GM21360 (cell line): ENCODE measurements at regions not wholly inside any gene's neighbourhood (a gene's known extent, or its start where the extent isn't known, plus 50 kb on each side); places are given as distances from the start of the nearest gene placed in this dataset.
A peak's percentile ranks its signal among the peaks of the same experiment; 100 is the strongest.
"Not testable (repeated sequence)": the region's sequence is repeated elsewhere in the genome, so short reads cannot be mapped to it uniquely, and the experiment has no call there.

Experiments used
- ATAC-seq: cut with Tn5 transposase; IDR thresholded peaks from one replicate; pipeline ENCODE4 v1.9.1; 2021; ENCODE audit warnings: mild to moderate bottlenecking, moderate library complexity; ENCODE audit not compliant: unreplicated experiment

DNA sequence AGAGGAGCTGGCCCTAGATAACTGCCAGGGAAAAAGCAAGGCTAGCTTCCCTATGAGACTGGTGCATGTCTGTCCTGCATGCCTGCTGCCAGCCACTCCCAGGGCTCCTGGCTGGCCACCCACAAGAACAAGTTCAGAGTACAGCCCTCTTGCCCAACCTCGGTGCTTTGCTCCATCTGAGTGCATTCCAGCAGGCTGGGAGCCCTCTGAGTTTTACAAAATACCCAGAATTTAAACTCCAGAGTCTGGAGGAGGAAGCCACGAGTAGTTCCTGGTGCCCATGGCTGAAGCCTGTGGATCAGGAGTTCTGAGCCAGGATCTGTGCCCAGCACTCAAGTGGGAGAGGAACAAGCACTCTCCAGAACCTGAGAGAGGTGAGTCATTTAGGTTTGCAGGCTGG, 111.6 kb downstream of the MAGEE2 start:
- no peak for ATAC-seq

DNA sequence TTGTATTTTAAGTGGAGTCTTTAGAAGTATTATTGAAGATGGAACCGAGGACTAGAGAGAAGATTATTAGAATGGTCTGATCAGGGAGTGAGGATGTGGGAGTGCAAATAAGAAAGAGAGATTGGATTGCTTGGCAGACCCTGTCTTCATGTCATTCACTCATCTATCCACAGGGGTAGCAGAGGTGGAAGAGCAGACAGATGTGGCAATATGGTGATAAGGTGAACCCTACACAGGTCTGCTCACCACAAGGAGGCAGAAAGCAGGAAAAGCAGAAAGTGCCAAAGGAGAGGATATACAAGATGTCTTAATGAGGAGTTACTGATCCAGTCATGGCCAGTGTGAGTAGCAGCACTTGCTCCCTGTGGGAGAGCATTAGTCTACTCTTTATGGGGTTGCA, 129.4 kb downstream of the MAGEE2 start:
- ATAC-seq, result no peak

DNA sequence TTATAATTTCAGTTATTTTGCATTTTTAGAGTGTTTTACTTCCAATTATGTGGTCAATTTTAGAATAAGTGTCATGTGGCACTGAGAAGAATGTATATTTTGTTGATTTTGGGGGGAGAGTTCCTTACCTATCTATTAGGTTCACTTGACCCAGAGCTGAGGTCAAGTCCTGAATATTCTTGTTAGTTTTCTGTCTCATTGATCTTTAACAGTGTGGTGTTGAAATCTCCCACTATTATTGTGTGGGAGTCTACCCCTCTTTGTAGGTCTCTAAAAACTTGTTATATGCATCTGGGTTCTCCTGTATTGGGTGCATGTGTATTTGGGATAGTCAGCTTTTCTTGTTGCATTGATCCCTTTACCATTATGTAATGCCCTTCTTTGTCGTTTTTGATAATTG, 127.0 kb upstream of the ZDHHC15 start:
- ATAC-seq, result no peak

DNA sequence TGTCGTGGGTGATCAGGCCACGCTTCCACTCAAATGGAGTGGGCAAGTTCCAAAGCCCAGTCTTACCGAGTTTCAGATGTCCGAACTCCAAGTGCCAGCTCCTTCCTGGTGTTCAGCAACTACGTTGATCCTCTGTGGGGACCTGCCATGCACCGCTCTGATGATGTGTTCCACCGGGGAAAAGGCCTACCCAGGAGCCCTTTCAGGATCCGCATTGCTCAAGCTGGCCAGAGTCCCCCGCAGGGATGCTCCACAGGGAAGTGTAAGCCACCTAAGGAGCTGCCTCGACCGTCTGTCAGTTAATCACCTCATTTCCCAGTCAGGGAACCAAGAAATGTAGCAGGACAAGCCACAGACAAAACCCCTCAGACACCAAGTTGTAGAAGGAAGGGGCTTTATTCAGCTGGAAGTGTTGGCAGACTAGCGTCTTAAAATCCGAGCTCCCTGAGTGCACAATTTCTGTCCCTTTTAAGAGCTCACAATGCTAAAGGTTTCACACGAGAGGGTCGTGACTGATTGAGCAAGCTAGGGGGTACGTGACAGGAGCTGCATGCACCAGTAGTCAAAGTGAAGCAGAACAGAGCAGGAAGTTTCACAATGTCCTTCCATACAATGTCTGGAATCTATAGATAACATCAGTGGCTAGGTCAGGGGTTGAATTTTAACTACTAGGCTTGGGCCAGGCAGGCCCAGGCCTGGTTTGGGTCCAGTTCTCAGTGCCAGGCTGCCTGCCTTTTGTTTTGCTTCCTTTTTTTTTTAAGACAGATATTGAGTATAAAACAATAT, 126.2 kb upstream of the ZDHHC15 start:
- ATAC-seq, result no peak

DNA sequence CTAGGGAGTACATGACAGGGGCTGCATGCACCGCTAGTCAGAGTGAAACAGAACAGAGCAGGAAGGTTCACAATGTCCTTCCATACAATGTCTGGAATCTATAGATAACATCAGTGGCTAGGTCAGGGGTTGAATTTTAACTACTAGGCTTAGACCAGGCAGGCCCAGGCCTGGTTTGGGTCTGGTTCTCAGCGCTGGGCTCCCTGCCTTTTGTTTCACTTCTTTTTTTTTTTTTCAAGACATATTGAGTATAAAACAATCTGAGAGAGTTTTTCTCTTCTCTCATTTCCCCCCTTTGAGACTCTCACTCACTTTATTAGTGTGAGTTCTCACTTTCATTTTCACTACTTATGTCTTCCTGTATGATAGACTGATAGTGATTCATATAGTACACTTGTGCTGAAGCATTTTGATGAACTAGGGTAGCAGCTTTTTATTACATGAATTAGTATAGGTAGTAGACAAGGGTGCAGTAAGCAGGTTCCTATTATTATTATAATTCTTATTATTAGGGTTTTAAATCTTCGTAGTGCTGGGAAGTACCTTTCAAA, 120.0 kb upstream of the ZDHHC15 start:
- ATAC-seq, result peak; percentile 60

DNA sequence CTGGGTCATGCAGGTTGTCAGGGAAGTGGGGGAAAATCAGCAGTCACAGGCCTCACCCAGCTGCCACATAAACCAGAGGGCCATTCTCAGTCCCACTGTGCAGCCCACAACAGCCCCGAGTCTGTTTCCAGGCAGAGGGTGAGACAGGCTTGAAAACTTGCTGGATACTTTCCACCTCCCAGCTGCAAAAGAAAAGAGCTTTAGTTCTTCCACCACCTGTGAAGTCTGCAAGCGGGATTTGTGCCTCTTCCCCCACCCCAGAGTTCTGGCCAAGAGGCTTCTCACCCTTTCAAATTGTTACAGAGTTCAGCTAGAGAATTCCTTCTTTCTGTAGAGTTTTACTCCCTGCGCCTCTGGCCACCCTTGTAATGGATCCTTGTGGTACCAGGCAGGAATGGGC, 115.5 kb upstream of the ZDHHC15 start:
- ATAC-seq, result no peak

DNA sequence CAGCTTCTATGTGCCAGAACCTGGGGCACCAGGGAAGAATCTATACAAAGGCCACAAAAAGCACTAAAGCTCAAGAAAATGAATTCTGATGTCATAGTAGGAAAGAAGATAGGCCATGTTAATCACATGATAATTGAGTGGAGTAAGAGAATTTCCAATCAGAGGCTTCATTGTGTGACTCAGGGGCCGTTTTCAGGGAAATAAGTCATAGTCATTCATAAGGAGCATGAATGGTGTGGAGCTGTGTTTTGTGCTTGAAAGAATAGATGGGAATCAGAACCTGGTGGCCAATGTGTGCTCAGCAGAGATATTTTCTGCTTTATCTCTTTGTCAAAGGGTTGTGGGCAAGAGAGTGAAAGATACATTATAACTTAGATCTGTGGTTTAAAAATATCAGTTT, 102.4 kb upstream of the ZDHHC15 start:
- no peak for ATAC-seq

DNA sequence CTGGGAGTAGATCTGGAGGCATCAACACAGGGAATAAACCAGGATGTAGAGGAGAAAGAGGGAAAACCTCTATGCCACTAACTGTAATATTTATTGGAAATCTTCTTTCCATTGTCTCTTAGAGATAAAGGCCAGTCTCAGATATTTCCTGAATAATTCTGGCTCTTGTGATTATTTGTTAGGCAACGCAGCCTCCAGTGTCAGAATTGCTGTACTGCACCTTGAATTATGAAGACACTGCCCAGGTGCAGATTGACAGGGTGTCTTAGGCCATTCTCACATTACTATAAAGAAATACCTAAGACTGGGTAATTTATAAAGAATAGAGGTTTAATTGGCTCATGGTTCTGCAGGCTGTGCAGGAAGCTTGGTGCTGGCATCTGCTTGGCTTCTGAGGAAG, 100.7 kb upstream of the ZDHHC15 start:
- no peak for ATAC-seq

DNA sequence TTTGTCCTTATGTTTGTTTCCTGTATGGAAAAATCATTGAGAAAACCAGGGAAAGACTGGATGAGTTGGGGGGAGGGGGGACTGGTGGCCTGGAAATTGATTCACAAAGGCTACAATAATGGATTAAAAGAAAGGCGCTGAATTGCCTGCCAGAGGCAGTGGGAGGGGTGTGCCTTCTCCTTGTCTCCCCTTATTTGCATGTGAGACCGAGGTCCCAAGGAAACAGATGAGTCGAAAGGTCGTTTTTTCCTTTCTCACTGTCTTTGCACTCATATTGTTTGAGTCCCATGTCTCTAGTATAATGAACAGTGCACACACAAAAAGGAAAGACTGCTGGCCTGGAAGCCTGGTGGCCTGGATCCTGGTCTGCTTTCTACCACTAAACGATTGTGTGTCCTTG, 86.6 kb upstream of the ZDHHC15 start:
- no peak for ATAC-seq

DNA sequence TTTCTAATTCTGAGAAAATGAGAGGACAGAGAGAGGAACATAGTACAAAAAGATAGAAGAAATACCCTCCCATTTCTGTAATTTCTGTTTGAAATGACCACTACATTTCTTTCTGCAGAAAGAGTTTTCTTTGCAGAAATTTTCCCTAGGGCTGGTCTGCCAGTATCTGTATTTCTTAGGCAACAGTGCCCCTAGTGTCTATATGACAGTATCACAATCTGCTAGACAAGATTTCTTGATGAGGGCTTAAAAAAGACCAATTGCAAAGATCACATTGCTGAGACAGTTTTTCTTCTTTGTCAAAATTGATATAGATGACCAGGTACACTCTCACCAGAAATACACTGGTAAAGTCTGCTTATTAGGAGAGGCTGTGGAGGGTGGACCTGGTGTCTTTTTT, 81.0 kb upstream of the ZDHHC15 start:
- ATAC-seq, result no peak

DNA sequence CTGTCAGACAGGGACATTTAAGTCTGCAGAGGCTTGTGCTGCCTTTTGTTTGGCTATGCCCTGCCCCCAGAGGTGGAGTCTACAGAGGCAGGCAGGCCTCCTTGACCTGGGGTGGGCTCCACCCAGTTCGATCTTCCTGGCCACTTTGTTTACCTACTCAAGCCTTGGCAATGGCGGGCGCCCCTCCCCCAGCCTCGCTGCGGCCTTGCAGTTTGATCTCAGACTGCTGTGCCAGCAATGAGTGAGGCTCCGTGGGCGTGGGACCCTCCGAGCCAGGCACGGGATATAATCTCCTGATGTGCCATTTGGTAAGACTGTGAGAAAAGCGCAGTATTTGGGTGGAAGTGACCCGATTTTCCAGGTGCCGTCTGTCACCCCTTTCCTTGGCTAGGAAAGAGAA, 79.2 kb upstream of the ZDHHC15 start:
- not testable (repeated sequence) for ATAC-seq

DNA sequence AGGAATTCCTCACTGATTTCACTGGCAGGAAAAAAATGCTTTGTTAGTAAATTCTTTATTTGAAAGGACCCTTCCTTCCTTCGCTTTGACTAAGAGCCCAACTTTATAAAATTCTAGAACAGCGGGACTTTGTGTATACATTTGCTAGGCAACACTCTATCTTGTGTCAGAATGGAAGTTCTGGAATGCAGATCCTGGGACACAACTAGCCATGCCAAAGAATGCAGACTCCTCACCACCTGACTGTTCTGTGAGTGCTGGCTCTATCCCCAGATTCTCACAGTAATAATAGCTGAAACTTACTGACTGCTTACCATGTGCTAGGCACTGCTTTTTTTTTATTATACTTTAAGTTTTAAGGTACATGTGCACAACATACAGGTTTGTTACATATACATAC, 73.3 kb upstream of the ZDHHC15 start:
- ATAC-seq, result no peak

DNA sequence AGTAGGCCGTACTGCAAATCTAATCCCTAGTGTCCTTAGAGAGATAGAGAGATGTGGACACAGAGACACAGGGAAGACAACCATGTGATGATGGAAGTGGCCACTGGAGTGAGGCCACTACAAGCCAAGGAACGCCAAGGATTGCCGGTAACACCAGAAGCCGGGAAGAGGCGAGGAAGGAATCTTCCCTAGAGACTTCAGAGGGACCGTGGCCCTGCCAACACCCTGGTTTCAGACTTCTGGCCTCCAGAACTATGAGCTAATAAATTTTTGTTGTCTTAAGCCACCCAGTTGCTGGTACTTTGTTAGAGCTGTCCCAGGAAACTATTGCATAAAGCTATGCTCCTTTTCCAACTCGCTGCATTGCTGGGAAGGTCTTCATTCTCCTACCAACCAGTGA, 70.3 kb upstream of the ZDHHC15 start:
- not testable (repeated sequence) for ATAC-seq

DNA sequence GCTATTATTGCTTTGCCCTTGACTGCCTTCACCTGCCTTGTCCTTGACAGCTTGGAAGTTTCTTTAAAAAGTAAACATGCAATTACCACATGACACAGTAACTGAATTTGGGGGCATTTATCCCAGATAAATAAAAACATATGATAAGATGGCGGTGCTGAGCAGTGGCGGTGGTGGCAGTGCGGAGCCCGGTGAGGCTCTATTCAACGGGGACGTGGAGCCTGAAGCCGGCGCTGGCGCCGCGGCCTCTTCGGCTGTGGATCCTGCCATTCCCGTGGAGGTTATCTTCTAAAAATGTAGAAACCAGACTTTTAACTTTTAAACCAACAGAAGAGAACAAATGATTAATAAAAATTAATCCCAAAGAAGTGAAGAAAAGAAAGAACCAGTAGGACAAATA, 59.7 kb upstream of the ZDHHC15 start:
- no peak for ATAC-seq
